ENCODE measurements at regions not wholly inside any gene's neighbourhood (a gene's known extent, or its start where the extent isn't known, plus 50 kb on each side); places are given as distances from the start of the nearest gene placed in this dataset.

GRCh38 chr1:56106531-56107274 lies 472.7 kb downstream of the PLPP3 start:
- TF ChIP-seq ZNF274 (IDR thresholded peaks at IDR 0.05; ENCODE audit: low read depth, low read length): no peak
- no peak for TF ChIP-seq YY1 (IDR thresholded peaks at IDR 0.05; ENCODE audit: insufficient read depth, insufficient read length)

All from NT2/D1 (cell line).